Left renal cortex interstitium (tissue), 4 donors: ENCODE measurements at regions not wholly inside any gene's neighbourhood (a gene's known extent, or its start where the extent isn't known, plus 50 kb on each side); places are given as distances from the start of the nearest gene placed in this dataset.
"Not testable (repeated sequence)": the region's sequence is repeated elsewhere in the genome, so short reads cannot be mapped to it uniquely, and the experiment has no call there.

ENCODE experiments used
- DNase-seq, 4 donors: peaks; one replicate each; pipeline ENCODE4 v3.0.0-alpha.2; 2013; ENCODE audit warnings: low read depth in 4 of 4, low spot score in 2 of 4, missing footprints in 1 of 4

DNA sequence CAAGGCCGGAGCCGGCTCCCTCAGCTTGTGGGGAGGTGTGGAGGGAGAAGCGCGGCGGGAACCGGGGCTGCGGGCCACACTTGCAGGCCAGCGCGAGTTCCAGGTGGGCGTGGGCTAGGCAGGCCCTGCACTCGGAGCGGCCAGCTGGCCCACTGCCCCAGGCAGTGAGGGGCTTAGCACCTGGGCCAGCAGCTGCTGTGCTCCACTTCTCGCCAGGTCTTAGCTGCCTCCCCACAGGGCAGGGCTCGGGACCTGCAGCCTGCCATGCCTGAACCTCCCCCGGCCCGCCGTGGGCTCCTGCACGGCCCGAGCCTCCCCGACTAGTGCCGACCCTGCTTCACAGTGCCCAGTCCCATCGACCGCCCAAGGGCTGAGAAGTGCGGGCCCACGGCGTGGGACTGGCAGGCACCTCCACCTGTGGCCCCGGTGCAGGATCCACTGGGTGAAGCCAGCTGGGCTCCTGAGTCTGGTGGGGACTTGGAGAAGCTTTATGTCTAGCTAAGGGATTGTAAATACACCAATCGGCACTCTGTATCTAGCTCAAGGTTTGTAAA is 131.8 kb downstream of the KDR start:
- not testable (repeated sequence) for DNase-seq

DNA sequence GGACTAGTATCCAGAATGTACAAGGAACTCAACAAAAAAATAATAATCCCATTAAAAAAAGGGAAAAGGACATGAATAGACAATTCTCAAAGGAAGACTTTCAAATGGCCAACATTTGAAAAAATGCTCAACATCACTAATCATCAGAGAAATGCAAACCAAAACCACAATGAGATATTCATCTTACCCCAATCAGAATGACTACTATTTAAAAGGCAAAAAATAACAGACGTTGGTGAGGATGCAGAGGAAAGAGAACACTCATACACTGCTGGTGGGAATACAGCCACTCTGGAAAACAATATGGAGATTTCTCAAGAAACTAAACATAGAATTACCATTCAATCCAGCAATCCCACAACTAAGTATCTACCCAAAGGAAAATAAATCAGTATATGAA is 133.1 kb downstream of the KDR start:
- no peak for DNase-seq

DNA sequence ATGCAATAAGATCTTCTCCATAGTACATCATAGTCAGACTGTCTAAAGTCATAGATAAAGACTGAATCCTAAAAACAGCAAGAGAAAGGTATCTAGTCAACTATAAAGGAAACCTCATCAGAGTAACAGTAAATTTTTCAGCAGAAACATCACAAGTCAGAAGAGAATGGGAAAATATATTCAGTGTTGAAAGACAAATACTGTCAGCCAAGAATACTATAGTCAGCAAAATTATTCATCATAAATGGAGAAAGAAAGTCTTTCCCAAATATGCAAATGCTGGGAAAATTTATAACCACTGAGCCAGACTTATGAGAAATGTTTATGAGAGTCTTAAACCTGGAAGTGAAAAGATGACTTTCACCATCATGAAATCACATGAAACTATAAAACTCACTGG is 136.7 kb downstream of the KDR start:
- no peak for DNase-seq

DNA sequence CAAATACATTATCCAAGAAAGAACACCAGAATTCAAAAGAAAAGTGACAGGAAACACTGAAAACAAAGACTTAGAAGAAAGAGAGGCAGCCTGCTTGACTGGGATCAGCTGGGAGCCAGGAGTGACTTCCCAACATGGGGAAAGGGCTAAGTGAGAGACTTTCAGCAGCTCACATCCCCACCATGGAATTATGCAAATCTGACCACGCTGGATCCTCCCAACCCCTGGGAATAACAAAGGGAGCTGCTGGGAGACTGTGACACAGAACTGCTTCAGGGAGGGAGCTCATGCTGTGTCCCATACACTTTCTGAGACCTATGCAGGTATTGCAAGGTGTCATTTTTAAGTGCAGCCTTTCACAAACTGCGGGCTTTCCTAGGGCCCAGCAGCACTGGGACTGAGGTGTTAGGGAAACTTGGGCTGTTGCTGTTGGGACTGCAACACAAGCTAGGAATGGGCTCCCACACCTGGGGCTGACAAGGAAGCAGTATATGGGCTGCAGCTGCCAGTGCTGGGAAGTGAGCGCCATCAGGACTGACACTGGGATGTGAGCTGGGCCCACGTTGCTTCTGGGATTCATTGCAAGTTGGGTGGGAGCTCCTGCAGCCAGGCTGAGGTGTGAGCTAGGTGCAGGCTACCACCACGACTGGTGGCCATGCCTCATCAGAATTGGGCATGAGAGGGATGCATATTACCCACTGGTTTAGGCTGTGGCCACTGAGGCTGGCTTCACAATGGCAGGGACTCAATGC is 139.1 kb downstream of the KDR start:
- no peak for DNase-seq

DNA sequence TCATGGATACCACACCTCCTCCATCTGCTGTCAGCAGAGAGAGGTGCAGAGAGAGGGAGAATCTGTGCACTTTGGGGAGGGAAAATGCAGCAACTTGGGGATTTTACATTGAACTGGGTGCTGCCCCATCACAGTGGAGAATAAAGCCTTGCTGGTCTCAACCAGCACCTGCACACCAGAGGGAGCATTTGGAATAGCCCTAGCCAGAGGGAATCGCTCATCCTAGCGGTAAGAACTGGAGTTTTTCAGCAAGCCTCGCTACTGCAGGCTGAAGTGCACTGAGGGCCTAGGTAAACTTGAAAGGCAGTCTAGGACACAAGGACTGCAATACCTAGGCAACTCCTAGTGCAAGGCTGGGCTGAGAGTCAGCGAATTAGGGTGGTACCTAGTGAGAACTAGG is 148.7 kb downstream of the KDR start:
- no peak for DNase-seq

DNA sequence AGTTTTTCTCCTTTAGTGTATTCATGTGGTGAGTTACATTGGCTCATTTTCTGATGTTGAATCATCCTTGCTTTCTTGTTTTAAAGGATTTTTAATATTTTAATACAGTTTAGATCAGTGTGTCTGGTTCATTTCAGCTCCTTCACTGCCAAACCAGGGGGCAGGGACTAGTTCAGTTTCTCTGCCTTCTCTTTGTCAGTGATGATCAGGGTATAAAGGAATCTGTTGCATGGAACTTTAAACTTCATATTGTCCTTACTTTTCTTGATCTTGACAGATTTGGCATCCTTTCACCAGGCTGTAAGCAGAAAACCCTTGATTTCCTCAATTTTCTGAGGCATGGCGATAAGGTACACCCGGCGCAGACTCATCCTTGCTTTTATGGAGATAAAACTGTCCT is 149.4 kb downstream of the KDR start:
- no peak for DNase-seq

DNA sequence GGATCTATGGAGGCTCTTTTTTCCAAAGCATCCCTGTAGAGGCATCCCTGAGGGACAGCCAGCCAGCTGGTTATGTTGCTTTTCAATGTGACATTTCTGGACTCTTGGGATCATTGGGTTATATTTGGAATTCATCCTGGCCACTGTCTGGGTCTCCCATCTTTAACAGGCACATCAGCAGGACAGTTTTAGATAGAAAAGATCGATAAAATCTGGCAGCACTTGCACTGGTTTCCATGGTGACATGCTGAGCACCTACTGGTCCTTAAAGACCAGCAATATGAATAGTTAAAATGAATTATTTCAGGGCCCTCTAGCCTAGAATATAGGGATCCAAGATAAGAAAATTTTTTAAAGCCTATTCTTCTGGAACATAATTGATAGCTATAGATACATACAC is 151.6 kb downstream of the KDR start:
- DNase-seq: no peak

DNA sequence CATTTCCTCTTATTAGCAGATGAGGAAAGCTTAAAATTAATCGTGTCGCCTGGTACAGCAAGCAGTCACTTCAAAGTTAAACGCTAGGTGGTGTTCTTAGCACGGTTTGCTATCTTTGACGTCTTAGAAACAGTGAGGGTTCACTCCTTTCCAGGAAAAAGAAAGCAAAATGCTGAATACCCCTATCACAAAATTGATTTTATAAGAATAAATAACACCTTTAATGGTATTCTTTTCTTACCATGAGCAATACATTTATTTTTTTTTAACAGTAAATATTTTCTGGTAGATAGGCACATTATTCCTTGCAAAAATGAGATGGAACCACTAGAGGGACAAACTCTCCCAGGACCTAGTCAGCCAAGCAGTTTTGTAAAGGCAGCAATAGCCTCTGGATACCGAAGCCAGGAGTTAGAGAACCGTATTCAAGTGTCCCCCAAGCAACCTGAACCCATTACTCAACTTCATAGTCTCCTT is 153.9 kb downstream of the KDR start:
- peak in 3 of 4 donors; percentile 23 to 37 (median 31) for DNase-seq

DNA sequence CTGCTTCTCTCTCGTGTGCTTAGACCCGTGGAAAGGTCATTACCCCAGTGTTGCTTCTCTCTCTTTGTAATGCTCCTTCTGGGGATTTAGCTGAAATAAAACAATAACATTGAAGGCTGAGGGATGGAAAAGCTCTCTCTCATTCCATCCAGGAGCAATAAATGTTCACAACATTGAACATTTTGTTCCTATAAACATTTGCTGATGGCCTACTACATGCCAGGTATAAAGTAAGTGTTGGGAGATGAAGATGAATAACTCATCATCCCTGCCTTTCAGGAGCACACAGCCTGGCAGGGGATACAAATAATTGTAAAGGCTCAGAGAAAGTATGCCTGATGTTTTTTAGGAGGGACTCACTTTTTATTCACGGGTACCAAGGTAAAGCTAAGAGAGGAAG is 158.1 kb downstream of the KDR start:
- DNase-seq: no peak

DNA sequence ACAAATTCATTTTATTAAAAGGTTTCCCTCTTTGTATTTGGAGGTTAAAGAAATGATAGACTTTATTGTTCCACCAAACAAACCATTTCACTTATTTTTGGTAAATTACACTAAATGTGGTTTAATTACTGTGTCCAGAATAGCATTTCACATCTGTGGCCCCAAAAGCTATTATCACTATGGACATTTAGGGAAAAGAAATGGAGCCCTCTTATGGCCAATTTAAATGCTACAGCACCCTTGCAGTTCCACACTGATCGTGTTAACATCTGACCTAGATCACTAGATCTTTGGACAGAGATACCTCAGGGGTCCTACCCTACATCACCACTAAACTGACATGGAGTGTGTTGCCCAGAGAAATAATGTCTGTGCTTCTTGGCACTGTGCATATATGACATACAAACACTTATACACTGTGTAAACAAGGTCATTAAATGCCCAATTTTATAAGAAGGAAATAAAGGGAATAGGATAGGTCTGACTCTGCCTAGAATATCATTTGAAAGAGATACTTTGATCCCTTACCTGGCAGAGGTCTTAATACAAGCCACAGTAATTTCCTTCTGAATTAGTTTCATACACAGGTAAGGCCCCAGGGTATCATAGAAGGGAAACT is 163.9 kb downstream of the KDR start:
- DNase-seq: no peak

DNA sequence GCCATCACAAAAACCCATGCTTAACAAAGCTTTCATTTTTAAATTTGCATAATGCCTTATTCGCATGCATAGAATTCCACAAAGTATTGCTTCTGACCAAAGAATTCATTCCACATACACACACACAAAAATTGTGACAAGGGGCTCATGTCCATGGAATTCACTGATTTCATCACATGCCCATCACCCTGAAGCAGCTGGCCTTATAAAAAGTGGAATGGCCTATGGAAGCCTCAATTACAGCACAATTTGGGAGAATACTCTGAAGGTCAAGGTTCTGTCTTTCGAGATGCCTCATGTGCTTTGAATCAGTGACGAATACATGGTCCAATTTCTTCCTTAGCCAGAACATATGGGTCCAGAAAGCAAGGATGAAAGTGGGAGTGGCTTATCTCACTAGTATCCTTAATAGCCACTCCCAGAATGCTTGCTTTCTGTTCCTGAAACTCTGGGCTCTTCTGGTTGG is 165.7 kb downstream of the KDR start:
- DNase-seq: no peak

DNA sequence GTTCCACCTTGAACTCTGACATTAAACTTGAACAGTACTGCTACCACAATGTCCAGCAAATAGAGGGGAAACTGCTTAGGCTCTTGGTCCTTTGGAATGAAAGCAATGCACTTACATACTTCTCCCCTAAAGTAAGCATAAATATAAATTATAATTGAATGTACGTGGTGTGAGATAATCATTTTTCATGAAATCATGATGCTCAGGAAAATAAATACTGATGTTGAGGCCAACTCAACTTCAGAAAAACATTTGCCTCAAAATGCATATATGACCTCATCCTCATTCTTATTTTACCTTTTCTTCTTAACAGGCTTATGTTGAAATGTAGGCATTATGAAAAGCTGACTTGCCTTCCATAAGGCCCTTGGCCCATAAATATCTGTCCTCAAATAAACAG is 166.3 kb downstream of the KDR start:
- no peak for DNase-seq

DNA sequence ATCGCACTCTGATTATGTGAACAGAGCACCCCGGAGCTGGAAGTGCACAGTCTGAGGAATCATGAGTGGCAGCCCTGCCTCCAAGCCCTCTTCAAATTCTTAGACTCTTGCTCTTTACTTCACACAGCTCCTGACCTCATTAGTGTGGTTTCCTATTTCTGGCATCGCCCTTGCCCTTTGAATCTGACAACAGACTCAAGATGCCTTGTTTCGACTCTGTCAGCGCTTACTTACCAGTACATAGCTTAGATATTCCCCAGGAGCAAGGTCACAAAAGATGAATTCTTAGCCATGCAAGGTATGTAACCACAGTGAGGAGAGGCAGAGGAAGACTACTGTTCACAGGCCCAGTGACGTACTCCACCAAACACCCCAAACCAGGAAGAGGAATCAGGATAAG is 167.2 kb downstream of the KDR start:
- DNase-seq: no peak

DNA sequence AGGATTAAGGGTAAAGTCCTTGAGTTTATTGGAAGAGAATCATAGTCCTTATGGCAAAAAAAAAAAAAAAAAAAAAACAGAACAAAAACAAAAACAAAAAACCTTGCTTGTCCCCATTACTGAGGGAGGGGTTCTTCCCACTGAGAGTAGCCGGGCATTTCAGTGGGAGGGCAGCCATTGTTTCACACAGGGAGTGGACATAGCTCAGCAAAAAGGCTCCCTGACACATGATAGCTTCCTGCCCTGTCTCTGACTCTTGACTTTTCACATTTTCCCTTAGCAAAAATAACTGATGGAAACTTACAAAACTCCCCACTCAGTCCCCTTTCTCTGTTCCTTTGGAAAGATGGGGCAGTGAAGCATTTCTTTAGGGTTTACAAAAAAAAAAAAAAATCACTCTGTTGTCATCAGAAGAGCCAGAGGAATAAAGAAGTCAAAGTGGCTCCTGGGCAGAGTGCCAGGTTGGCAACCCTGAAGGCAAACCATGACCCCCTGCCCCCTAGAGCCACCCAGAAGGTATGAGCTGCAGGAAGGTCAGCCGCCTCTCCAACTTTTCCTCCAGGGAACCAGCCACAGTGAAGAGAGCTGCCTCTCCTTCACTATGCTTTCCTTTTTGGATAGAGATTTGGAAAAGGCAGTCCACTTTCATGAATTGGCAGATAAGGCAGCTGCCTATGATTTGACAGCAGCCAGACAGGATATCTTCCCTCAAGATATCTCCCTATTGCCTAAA is 170.6 kb downstream of the KDR start:
- no peak for DNase-seq

DNA sequence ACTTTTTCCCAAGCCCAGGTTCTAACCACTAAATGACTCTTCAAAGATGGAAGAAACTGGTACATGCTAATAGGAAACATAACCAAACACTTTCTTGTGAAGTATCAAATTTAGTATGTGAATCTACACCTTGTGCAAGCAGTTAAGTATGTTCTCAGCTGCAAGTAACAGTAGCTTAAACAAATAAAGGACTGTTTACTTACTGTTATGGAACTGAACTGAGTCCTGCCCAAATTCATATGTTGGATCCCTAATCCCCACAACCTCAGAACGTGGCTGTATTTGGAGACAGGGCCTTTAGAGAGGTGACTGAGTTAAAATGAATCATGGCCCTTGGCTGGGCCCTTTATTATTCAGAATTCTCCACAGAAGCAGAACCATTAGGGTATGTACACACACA is 178.7 kb downstream of the KDR start:
- no peak for DNase-seq

DNA sequence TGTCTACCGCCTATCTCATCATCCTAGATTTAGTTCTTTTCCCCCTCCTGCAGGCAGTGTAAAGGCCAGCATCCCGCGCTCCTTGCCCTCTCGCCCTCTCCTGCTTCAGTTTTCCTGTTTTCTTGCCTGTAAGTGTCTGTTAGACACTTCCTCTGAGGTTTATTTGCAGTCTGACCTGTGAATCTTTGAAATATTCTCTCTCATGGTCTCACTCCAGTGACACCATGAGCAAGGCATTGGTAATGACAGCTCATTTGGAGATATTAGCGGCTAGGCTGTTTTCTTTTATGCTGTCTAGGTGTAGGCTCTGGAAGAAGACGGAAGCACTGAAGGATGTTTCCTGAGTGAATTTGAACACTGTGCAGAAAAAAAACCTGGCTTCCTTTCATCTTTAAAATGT is 179.6 kb downstream of the KDR start:
- no peak for DNase-seq

DNA sequence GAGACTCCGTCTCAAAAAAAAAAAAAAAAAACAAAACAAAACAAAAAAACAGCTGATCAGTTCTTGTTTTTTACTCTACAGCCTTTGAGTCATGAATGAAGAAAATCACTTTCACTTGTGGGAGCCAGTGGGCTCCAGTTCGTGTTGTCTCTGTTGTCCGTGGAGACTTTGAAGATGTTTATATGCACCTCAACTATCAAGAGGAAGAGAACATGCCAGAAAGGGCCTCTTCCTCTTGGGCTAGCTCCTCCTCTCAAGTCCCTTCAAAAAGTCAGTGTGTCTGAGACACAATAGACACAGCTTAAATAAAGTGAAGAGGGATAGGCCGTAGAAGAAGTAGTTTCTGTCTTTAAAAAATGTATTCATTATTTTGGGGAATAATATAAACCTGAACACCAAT is 182.7 kb downstream of the KDR start:
- no peak for DNase-seq

DNA sequence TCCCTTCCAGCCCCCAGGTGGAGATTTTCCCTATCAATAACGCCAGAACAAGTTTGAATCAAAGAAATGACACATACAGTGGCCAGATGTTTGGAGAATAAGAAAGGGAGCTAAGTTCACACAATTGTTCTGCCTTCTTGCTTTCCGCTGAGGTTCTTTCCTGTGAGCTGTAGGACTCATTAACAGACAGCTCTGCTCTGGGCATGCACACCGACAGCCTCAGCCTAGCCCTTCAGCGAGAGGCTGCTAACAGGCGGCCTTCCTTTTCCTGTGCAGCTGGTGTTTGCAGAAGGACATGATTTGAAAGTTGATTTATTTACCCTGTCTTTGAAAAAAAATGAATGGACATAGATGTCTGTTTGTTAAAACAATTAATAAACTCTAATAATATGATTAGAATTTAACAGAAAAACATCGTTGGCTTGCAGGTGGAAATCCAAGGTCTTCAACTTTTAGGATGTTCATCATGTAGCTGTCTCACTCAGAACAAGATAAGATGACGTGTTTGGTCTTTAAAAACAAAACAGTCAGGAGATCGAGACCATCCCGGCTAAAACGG is 183.3 kb downstream of the KDR start:
- DNase-seq: no peak

DNA sequence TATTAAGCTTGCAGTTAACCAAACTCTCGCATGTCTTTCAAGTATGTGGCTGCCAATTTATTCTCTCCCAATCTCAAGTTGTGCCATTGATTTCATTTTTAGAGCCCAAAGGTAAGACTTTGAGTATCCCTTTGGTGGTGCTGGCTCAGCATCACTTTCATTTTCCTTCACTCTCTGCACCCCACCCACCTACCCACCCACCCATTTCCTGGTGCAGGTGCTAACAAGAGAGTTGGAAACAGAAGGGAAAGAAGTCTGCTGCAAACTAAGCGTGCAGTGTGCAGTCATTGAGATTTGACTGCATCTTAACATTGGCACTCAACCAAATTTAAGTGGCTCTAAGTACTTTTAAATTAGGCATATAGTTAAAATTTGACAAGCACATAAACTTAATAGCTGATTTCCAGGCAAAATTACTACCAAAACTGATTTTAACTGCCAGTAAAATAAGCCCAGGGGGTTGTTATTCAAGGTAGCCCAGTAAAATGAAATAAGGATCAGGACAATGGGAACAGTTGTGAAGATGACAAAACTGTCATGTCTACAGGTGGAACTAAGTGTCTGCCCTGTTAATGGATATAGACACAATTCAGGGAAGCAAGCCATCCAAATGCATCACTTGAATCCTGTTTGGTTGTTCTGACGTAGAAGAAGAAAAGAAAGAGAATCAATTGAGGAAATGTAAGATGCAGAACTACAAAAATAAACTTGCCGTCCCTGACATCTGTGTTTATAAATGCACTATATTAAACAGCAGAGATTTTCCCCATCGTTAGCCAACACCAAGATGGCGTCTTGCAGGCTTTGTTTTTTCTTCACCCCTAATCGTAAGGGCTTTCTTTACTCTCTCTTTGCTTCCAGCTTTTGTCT is 184.2 kb downstream of the KDR start:
- no peak for DNase-seq

DNA sequence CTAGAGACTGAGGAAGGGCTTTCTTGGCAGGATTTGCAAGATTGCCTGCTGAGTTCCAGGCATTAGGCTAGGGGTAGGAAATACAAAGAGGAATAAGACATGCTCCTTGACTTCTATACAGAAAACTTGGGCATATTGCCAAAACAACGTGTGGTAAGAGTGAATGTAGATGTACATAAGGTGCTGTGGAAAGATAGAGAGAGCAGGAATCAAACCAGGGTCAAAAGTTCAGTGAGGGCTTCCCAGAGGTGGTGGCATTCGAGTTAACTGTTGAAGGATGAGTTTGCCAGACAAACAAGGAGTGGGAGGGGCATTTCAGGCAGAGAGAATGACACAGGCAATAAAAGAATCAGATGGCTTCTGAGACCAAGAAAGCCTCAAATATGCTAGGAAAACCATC is 187.9 kb downstream of the KDR start:
- no peak for DNase-seq
